Type B pancreatic cell (in vitro differentiated cells): ENCODE measurements at regions not wholly inside any gene's neighbourhood (a gene's known extent, or its start where the extent isn't known, plus 50 kb on each side); places are given as distances from the start of the nearest gene placed in this dataset.
"Not testable (repeated sequence)": the region's sequence is repeated elsewhere in the genome, so short reads cannot be mapped to it uniquely, and the experiment has no call there.

Source experiments
- DNase-seq: peaks from one replicate; pipeline ENCODE4 v3.0.0; 2021; ENCODE audit warnings: mixed read lengths; ENCODE audit not compliant: unreplicated experiment; ENCODE audit errors: extremely low spot score
- H3K27ac Mint-ChIP-seq: 2 replicates; pipeline ENCODE4 v1.8.0; 2021; ENCODE audit warnings: mild to moderate bottlenecking, mixed read lengths
- H3K27me3 Mint-ChIP-seq: 2 replicates; pipeline ENCODE4 v1.8.0; 2021; ENCODE audit warnings: mixed read lengths
- H3K36me3 Mint-ChIP-seq: 2 replicates; pipeline ENCODE4 v1.8.0; 2021; ENCODE audit warnings: mixed read lengths
- H3K4me1 Mint-ChIP-seq: one replicate; pipeline ENCODE4 v1.8.0; 2021; ENCODE audit warnings: mixed read lengths; ENCODE audit not compliant: unreplicated experiment
- H3K4me3 Mint-ChIP-seq: 2 replicates; pipeline ENCODE4 v1.8.0; 2021; ENCODE audit warnings: mild to moderate bottlenecking, mixed read lengths
- H3K9me3 Mint-ChIP-seq: 2 replicates; pipeline ENCODE4 v1.8.0; 2021; ENCODE audit warnings: mixed read lengths
- TF ChIP-seq, protein P1 (sequence below): fragments of 200-600 bp; sonication (generic); conservative IDR thresholded peaks from 2 replicates; pipeline ENCODE4 v1.5.0; 2021; ENCODE audit warnings: antibody characterized with exemption, mild to moderate bottlenecking

- peaks cover 11% of the 10 kb centered on the region for H3K4me1 Mint-ChIP-seq
- H3K27me3 Mint-ChIP-seq, result no peaks in the 10 kb centered on the region
- no peak for DNase-seq
- H3K27ac Mint-ChIP-seq, result no peak overlapping the region
- no peak overlapping the region for H3K4me3 Mint-ChIP-seq
- no peaks in the 10 kb centered on the region for H3K36me3 Mint-ChIP-seq
- no peaks in the 10 kb centered on the region for H3K9me3 Mint-ChIP-seq
- TF ChIP-seq, protein P1, sequence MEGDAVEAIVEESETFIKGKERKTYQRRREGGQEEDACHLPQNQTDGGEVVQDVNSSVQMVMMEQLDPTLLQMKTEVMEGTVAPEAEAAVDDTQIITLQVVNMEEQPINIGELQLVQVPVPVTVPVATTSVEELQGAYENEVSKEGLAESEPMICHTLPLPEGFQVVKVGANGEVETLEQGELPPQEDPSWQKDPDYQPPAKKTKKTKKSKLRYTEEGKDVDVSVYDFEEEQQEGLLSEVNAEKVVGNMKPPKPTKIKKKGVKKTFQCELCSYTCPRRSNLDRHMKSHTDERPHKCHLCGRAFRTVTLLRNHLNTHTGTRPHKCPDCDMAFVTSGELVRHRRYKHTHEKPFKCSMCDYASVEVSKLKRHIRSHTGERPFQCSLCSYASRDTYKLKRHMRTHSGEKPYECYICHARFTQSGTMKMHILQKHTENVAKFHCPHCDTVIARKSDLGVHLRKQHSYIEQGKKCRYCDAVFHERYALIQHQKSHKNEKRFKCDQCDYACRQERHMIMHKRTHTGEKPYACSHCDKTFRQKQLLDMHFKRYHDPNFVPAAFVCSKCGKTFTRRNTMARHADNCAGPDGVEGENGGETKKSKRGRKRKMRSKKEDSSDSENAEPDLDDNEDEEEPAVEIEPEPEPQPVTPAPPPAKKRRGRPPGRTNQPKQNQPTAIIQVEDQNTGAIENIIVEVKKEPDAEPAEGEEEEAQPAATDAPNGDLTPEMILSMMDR, result no peak
Measured at GRCh38 chr1:109846846-109847245, 63.8 kb upstream of the CSF1 start.

DNA sequence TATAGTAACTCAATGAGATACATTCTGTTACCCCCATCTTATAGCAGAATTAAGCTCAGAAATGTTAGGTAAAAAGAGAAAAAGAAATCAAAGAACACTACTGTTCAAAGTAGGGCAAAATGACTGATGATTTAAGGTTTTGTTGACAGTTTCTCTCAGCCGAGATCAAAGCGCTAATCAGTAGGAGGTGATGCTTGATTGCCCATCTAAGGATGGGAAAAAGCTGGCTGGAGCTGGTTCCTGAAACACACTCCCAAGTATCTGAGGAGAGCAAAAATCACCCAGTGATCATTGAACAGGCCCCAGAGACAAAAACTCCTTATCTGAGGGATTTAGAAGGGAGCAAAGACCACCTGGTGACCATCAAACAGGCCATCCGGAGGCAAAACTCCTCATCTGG, 64.5 kb upstream of the CSF1 start:
- DNase-seq, result peak; percentile 11
- H3K27me3 Mint-ChIP-seq, result no peaks in the 10 kb centered on the region
- no peaks in the 10 kb centered on the region for H3K9me3 Mint-ChIP-seq
- no peak overlapping the region for H3K27ac Mint-ChIP-seq
- TF ChIP-seq, protein P1, result no peak
- H3K4me3 Mint-ChIP-seq, result no peak overlapping the region
- H3K4me1 Mint-ChIP-seq, result peaks cover 11% of the 10 kb centered on the region
- no peaks in the 10 kb centered on the region for H3K36me3 Mint-ChIP-seq

- H3K4me1 Mint-ChIP-seq, result peaks cover 11% of the 10 kb centered on the region
- TF ChIP-seq, protein P1, result no peak
Measured at GRCh38 chr1:109845658-109846057, 65.0 kb upstream of the CSF1 start.

DNA sequence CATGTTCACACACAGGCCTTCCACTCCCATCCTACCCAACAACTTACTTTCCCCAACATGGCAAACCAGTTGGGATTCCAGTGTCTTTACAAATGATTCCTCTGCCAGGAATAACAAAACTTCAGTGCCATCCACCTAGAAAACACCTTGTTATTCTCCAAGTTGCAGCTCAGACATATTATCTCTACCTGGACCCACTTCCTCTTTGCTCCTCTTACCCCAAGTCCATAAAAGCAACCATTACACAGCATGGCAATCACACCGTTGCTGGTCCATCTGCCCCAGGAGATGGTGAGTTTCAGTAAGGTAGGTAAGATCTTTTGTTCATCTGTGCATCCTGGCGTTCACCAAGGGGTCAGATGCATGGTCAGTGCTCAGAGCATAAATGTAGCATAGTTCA, 66.0 kb upstream of the CSF1 start:
- H3K4me1 Mint-ChIP-seq, result peaks cover 8% of the 10 kb centered on the region
- H3K27me3 Mint-ChIP-seq, result no peaks in the 10 kb centered on the region
- no peak overlapping the region for H3K4me3 Mint-ChIP-seq
- peak; percentile 11 for DNase-seq
- no peaks in the 10 kb centered on the region for H3K9me3 Mint-ChIP-seq
- H3K36me3 Mint-ChIP-seq, result no peaks in the 10 kb centered on the region
- H3K27ac Mint-ChIP-seq, result no peak overlapping the region
- TF ChIP-seq, protein P1, result no peak

More at GRCh38 chr1:109845658-109846057, 65.0 kb upstream of the CSF1 start:
- Mint-ChIP-seq H3K4me3 (no peak overlapping the region), H3K9me3 (no peaks in the 10 kb centered on the region), H3K36me3 (no peaks in the 10 kb centered on the region), H3K27me3 (no peaks in the 10 kb centered on the region), H3K27ac (no peak overlapping the region)
- peak; percentile 24 for DNase-seq

DNA sequence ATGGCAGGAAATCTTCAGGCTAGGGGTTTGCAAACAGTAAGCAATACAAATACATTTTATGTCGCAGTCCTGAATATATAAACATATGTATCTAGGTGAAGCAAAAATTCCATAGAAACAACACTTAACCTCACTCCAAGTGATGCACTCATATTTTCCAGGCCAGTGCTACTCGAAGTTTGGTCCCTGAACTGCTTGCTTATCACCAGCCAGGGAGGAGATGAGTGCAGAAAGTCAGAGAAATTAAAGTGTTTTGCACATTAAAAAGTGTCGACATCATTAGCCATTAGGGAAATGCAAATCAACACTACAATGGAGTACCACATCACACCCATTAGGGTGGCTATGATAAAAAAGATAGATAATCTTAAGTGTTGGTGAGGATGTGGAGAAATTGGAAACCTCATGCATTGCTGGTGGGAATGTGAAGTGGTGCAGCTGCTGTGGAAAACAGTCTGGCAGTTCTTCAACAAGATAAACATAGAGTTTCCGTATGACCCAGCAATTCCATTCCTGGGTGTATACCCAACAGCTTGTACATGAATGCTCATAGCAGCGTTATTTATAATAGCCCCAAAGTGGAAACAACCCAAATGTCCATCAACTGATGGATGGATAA, 70.5 kb upstream of the CSF1 start:
- TF ChIP-seq, protein P1, result no peak
- Mint-ChIP-seq H3K27ac (no peak overlapping the region), H3K9me3 (peaks cover 5% of the 10 kb centered on the region), H3K36me3 (no peaks in the 10 kb centered on the region), H3K27me3 (no peaks in the 10 kb centered on the region), H3K4me3 (no peak overlapping the region), H3K4me1 (no peaks in the 10 kb centered on the region)
- no peak for DNase-seq

DNA sequence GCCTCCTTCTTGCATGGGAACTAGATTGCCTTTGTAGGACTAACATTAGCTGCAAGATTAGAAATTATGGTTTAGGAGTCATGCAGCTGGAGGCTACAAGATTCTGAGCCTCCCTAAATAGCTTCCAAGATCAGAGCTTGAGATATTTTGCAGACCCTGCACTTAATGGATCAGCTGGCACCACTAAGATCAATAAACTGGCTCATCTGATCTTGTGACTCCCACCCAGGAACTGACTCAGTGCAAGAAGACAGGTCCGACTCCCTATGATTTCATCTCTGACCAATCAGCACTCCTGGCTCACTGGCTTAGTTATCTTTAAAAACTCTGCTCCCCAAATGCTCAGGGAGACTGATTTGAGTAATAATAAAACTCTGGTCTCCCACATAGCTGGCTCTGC, 71.4 kb upstream of the CSF1 start:
- H3K27ac Mint-ChIP-seq, H3K36me3 Mint-ChIP-seq, H3K27me3 Mint-ChIP-seq, H3K4me3 Mint-ChIP-seq, H3K4me1 Mint-ChIP-seq, H3K9me3 Mint-ChIP-seq: not testable (repeated sequence)
- DNase-seq, result peak; percentile 22
